ENCODE measurements at regions not wholly inside any gene's neighbourhood (a gene's known extent, or its start where the extent isn't known, plus 50 kb on each side); places are given as distances from the start of the nearest gene placed in this dataset.
"Not testable (repeated sequence)": the region's sequence is repeated elsewhere in the genome, so short reads cannot be mapped to it uniquely, and the experiment has no call there.

GRCh38 chr1:208450958-208451357, 206.8 kb upstream of the PLXNA2 start:
- no peak for DNase-seq (ENCODE audit: low read depth, low spot score)

DNA sequence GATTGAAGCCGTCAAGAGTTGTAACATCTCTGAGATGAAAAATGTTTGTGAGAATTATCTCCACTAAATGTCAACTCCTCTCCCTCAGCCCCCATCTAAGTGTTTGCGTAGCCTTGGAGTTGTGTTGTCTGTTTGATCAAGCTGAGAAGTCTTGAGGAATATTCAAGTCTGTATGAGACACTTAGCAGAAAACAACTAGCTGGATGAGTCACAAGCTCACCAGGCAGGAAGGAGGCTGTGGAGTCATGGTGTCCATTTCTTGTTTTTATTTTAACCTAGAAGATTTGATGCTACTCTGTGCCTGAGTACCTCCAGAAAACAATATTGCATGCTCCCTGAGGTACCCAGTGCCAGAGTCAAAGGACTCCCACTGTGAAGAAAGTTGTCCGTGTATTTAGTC, 211.6 kb upstream of the PLXNA2 start:
- no peak for DNase-seq (ENCODE audit: low read depth, low spot score)
- no peak overlapping the region for H3K4me3 ChIP-seq (ENCODE audit: low read length)

More at GRCh38 chr1:208450958-208451357, 206.8 kb upstream of the PLXNA2 start:
- H3K4me3 ChIP-seq (ENCODE audit: low read length), result no peak overlapping the region

DNA sequence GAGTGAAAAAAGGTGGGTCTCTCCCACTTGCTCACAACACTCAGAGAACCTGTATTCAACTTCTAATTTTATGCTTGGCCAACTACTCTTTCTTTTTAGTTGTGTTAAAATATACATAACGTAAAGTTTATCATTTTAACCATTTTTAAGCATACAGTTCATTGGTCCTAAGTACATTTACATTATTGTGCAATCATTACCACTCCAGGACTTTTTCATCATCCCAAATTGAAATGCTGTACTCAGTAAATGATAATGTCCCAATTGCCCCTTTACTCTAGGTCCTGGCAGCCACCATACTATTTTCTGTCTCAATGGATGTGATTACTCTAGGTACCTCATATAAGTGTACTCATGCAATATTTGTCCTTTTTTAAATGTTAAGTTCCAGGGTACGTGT, 212.3 kb upstream of the PLXNA2 start:
- no peak for DNase-seq (ENCODE audit: low read depth, low spot score)
- no peak overlapping the region for H3K4me3 ChIP-seq (ENCODE audit: low read length)

- no peak for DNase-seq (ENCODE audit: low read depth, low spot score)
- no peak overlapping the region for H3K4me3 ChIP-seq (ENCODE audit: low read length)
Observed at GRCh38 chr1:208460823-208461222, 216.6 kb upstream of the PLXNA2 start.

DNA sequence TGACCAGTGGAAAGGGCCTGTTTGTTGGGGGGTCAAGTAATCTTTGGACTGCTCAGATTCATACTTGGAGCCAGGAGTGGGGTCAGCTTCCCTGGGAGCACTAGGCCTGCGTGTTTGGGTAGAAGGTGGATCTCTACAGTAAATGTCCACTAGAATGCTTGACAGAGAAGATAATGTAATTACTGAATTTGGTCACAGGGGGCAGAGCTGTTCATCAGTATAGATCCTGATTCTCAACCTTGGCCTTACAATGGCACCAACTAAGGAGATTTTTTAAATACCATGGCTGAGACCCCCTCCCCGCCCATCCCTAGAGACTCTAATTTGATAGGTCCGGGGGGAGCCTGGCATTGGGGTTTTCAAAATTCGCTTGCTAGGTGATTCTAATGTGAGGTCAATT, 217.5 kb upstream of the PLXNA2 start:
- no peak for DNase-seq (ENCODE audit: low read depth, low spot score)
- no peak overlapping the region for H3K4me3 ChIP-seq (ENCODE audit: low read length)

GRCh38 chr1:208462761-208463160, 218.6 kb upstream of the PLXNA2 start:
- DNase-seq (ENCODE audit: low read depth, low spot score), result no peak
- no peak overlapping the region for H3K4me3 ChIP-seq (ENCODE audit: low read length)

DNA sequence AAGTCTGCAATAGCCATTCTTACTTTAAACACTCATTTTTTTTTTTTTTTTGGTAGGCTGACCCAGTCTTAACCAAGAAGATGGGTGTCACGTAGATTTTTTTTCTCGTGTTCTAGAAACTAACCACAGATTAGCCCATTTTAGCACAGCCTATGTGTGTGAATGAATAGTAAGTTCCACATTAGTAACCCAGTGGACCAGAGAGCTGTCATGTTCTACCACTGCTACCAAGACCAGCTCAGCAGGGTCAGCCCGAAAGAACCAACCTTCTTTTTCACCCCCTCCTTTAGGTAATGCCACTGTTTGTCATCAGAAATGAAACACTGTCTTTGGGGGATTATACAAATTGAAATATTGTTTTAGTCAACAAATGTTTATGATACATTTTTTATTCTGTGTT, 221.1 kb upstream of the PLXNA2 start:
- H3K4me3 ChIP-seq (ENCODE audit: low read length), result no peak overlapping the region
- DNase-seq (ENCODE audit: low read depth, low spot score), result no peak

DNA sequence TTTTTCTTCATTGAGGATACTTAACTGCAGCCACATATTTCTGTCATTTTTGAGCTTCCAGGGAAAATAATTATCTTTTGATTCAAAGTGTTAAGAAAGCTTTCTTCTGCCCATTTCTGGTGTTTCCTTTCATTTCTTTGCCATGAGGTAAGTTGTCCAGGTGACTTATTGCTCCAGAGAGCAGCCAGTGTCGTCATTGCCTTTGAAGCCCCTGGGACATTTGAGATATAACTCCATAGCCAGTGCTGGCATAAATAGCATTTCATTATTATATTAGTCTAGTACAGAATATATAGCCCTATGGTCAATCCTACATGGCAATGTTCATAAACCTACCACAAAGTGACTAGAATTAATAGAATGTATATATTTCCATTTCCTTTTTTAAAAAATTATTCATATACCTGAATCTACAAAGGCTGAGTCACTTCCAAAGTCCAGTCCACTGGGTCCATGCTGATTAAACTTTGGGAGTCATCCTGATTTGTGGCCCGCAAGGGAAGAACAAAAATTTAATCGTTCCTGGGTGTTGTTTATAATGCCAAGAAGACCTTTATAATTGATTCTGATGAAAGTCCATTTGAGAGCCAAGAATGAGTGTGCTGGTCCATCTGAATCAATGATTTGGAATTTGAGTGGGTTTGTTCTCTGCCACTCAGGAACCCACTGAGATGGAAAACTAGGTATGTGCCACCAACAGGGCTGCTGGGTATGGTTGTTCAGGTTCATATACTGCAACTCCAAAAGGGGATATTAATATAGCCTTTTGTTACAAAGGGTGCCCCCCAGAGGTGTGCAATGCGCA, 221.8 kb upstream of the PLXNA2 start:
- DNase-seq (ENCODE audit: low read depth, low spot score), result no peak
- no peak overlapping the region for H3K4me3 ChIP-seq (ENCODE audit: low read length)

- H3K4me3 ChIP-seq (ENCODE audit: low read length), result no peak overlapping the region
- no peak for DNase-seq (ENCODE audit: low read depth, low spot score)
Observed at GRCh38 chr1:208467151-208467780, 223.1 kb upstream of the PLXNA2 start.

GRCh38 chr1:208475449-208475848, 231.3 kb upstream of the PLXNA2 start:
- DNase-seq (ENCODE audit: low read depth, low spot score), result no peak
- no peak overlapping the region for H3K4me3 ChIP-seq (ENCODE audit: low read length)

GRCh38 chr1:208475951-208476845, 232.0 kb upstream of the PLXNA2 start:
- H3K4me3 ChIP-seq (ENCODE audit: low read length), result no peak overlapping the region
- no peak for DNase-seq (ENCODE audit: low read depth, low spot score)

DNA sequence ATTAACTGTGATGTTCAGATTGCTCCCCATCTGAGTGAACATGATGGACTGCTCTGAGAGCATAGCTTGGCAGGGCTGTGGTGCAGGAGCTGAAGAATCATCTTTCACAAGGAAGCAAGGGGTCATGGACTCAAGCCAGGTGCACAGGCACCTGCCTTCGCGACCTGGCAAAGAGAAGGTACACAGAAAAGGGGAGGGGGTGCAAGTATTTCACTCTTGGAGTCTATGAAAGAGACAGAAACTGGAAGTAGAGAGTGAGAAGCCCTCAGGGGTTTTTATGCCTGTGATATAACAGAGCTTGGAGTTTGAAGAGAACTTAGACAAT, 232.6 kb upstream of the PLXNA2 start:
- no peak overlapping the region for H3K4me3 ChIP-seq (ENCODE audit: low read length)
- no peak for DNase-seq (ENCODE audit: low read depth, low spot score)

DNA sequence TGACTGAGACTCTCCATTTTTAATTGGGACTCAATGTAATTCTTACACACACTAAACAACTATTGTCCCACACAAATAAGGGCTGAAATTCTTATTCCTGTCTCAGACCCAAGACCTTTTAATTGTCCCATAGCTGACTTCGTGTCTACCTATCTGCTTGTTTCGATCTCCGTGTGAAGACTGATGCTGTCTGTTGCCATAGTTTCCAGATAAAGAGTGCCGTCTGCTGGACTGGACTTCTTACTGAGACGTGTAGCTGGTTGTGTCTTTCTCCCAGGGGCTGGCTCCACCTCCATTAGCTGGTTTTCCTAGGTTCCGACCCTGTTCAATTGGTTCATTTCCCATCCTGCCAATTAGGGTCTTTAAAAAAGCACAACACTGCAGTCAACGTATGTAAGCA, 235.3 kb upstream of the PLXNA2 start:
- no peak for DNase-seq (ENCODE audit: low read depth, low spot score)
- no peak overlapping the region for H3K4me3 ChIP-seq (ENCODE audit: low read length)

DNA sequence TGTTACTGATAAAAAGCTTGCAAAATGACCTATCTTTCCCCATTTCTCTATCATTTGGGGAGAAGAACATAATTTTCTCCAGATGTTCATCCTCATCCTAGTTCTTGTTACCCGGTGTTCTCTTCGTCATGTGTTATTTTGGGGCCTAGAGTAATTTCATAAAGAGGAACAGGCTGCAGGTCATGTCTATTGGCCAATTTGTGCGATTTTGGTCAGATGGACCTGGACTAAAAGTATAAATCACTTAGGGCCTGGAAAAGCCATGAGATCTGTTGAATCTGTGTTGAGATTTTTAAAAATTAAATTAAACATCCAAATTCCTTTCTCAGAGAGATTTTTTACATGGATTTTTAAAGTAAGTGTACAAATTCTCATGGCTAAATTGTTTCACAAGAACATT, 241.3 kb upstream of the PLXNA2 start:
- no peak overlapping the region for H3K4me3 ChIP-seq (ENCODE audit: low read length)
- no peak for DNase-seq (ENCODE audit: low read depth, low spot score)

DNA sequence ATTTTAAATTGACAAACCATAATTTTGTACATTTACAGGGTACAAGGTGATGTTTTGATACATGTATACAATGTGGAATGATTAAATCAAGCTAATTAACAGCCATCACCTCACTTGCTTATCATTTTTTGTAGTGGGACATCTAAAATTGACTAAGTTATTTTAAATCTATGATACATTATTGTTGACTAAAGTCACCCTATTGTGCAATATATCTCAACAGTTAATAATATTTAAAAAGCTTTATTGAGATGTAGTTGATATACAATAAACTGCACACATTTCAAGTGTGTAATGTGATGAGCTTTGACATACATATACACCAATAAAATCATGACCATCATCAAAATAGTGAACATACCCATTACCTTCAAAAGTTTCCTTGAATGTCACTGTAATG, 242.5 kb upstream of the PLXNA2 start:
- no peak overlapping the region for H3K4me3 ChIP-seq (ENCODE audit: low read length)

GRCh38 chr1:208488432-208488831, 244.2 kb upstream of the PLXNA2 start:
- not testable (repeated sequence) for H3K4me3 ChIP-seq (ENCODE audit: low read length); DNase-seq (ENCODE audit: low read depth, low spot score)

More for the DNA sequence above, 242.5 kb upstream of the PLXNA2 start:
- DNase-seq (ENCODE audit: low read depth, low spot score), result no peak

- DNase-seq (ENCODE audit: low read depth, low spot score), result no peak
- H3K4me3 ChIP-seq (ENCODE audit: low read length), result no peak overlapping the region
Observed at GRCh38 chr1:208496467-208497371, 252.5 kb upstream of the PLXNA2 start.

GRCh38 chr1:208497866-208498541, 253.8 kb upstream of the PLXNA2 start:
- no peak overlapping the region for H3K4me3 ChIP-seq (ENCODE audit: low read length)
- DNase-seq (ENCODE audit: low read depth, low spot score), result no peak
